Islet of Langerhans (tissue), 1 donor: ENCODE measurements at regions not wholly inside any gene's neighbourhood (a gene's known extent, or its start where the extent isn't known, plus 50 kb on each side); places are given as distances from the start of the nearest gene placed in this dataset.

Source experiments
- FAIRE-seq: peaks from one replicate; lab custom pipeline; 2011; peaks lifted over from hg19 to GRCh38; lab: Jason Lieb, UNC

GRCh38 chrX:150164971-150165600 lies 198.0 kb upstream of the MAMLD1 start:
- no peak for FAIRE-seq

- FAIRE-seq = no peak
These were observed 197.1 kb upstream of the MAMLD1 start for GRCh38 chrX:150165776-150166610.

GRCh38 chrX:150167482-150168324 lies 195.4 kb upstream of the MAMLD1 start:
- FAIRE-seq = no peak

- peak; percentile 38 for FAIRE-seq
These were observed 181.0 kb upstream of the MAMLD1 start for GRCh38 chrX:150182161-150182560.

- no peak for FAIRE-seq
These were observed 178.6 kb upstream of the MAMLD1 start for GRCh38 chrX:150184491-150184890.

GRCh38 chrX:150185766-150186165 lies 177.4 kb upstream of the MAMLD1 start:
- FAIRE-seq = no peak

- no peak for FAIRE-seq
These were observed 170.3 kb upstream of the MAMLD1 start for GRCh38 chrX:150192816-150193215.

GRCh38 chrX:150196285-150196684 lies 166.8 kb upstream of the MAMLD1 start:
- FAIRE-seq = no peak

GRCh38 chrX:150197388-150197787 lies 165.7 kb upstream of the MAMLD1 start:
- FAIRE-seq = no peak

GRCh38 chrX:150198776-150199175 lies 164.3 kb upstream of the MAMLD1 start:
- FAIRE-seq = no peak

- FAIRE-seq = no peak
These were observed 163.9 kb upstream of the MAMLD1 start for GRCh38 chrX:150199181-150199580.

GRCh38 chrX:150199803-150200202 lies 163.3 kb upstream of the MAMLD1 start:
- no peak for FAIRE-seq

- FAIRE-seq = no peak
These were observed 162.8 kb upstream of the MAMLD1 start for GRCh38 chrX:150200361-150200760.

GRCh38 chrX:150200820-150201287 lies 162.3 kb upstream of the MAMLD1 start:
- FAIRE-seq = peak; percentile 33

GRCh38 chrX:150201391-150201790 lies 161.7 kb upstream of the MAMLD1 start:
- FAIRE-seq = no peak

- no peak for FAIRE-seq
These were observed 161.3 kb upstream of the MAMLD1 start for GRCh38 chrX:150201841-150202240.

GRCh38 chrX:150202641-150203247 lies 160.4 kb upstream of the MAMLD1 start:
- no peak for FAIRE-seq

- no peak for FAIRE-seq
These were observed 159.9 kb upstream of the MAMLD1 start for GRCh38 chrX:150203248-150203645.

GRCh38 chrX:150205011-150205410 lies 158.1 kb upstream of the MAMLD1 start:
- no peak for FAIRE-seq

- no peak for FAIRE-seq
These were observed 155.4 kb upstream of the MAMLD1 start for GRCh38 chrX:150207733-150208132.

GRCh38 chrX:150211988-150212387 lies 151.1 kb upstream of the MAMLD1 start:
- no peak for FAIRE-seq
